ENCODE measurements at regions not wholly inside any gene's neighbourhood (a gene's known extent, or its start where the extent isn't known, plus 50 kb on each side); places are given as distances from the start of the nearest gene placed in this dataset.

DNA sequence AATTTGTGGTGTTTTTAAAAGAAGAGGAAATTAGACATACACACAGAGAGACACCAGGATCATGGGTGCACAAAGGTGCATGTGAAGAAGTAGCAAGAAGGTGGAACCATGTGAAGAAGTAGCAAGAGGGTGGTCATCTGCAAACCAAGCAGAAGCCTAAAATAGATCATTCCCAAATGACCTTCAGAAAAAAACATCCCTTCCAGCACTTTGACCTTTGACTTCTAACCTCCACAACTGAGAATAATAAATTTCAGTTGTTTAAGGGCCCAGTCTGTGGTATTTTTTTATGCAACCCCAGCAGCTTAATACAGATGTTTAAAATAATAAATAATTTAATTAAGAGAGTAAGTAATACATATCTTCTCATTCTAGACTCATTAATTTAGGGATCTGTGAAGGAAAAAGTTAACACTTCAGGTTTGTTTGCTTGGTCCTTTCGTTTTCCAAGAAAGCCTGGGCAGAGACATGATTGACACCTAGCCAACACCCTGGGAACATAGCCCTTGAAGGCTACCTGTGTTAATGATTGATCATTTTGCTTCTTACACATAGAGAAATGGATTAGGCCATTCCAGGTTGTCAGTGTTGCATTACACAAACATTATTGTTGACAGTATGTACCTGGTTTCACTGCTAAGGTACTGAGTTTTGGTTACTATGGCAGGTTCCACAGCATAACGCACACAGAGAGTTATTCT is 1331.2 kb upstream of the GBE1 start:
- no peak for DNase-seq (ENCODE audit: low read depth in 2 of 2)

DNA sequence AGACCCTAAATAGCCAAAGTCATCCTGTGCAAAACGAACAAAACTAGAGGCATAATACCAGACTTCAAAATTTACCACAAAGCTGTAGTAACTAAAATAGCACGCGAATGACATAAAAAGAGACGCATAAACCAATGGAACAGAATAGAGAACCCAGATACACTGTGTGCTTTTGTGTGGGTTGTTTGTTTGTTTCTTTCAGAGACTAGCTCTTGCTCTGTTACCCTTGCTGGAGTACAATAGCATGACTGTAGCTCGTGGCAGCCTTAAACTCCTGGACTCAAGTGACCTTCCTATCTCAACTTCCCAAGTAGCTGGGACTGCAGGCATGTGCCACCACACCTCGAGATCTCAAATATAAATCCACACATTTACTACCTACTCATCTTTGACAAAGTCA is 1314.6 kb upstream of the GBE1 start:
- no peak for DNase-seq (ENCODE audit: low read depth in 2 of 2)

DNA sequence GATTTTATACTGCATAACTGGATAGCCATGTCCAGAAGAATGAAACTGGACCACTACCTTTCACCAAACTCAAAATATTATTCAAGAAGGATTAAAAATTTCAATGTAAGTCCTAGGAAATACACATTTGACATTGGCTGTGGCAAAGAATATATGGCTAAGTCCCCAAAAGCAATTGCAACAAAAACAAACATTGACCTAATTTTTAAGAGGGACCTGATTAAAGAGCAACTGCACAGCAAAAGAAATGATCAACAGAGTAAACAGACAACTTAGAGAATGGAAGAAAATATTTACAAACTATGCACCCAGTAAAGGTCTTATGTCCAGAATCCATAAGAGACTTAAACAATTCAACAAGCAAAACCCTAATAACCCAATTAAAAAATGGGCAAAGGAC is 1313.0 kb upstream of the GBE1 start:
- no peak for DNase-seq (ENCODE audit: low read depth in 2 of 2)

DNA sequence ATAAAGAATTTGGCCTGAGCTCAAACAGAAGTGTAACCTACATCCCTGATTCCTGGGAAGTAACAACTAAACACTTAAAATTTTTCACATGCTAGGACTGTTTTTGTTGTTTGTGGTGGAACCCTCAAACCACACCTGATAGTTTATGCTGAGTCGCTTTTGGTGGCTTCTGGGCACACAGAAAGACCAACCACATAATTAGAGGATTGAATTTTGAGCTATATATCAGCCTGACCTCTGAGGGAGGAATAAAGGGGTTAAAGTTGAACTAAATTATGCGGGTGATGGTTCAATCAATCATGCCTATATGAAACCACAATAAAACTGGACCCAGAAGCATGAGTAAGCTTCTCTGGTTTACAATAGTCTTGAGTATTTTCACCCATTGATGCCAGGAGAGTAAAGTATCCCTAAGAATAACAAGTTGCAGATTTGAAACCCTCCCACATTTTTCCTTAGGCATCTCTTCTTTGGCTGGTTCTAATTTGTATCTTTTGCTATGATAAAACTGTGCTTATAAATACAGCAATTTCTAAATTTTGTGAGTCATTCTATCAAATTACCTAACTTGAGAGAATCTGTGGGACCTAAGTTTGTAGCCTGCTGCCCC is 1304.5 kb upstream of the GBE1 start:
- no peak for DNase-seq (ENCODE audit: low read depth in 2 of 2)

DNA sequence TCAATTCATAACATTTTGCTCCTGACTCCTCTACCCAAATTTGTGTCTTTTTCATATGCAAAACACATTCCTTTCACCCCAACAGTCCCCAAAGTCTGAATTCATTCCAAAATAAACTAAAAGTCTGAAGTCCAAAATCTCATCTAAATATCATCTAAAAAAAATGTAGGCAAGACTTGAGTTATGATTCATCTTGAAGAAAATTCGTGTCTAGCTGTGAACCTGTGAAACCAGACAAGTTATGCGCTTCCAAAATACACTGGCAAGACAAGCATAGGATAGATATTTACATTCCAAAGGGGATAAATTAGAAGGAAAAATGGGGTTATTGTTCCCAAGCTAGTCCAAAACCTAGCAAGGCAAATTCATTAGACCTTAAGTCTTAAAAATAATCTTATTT is 1302.0 kb upstream of the GBE1 start:
- no peak for DNase-seq (ENCODE audit: low read depth in 2 of 2)

DNA sequence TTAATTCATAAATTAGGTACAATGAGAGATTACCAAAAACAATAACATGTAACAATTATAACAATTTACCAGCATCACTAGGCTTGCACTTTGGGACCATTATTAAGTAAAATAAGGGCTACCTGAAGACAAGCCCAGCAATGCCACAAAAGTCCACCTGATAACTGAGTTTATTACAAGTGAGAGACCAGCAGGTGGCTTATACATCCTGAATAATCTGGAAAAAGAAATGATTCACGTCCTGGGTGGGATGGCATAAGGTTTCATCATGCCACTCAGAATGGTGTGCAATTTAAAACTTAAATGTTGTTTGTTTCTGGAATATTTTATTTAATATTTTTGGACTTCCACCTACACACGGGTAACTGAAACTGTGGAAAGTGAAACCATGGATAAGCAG is 1287.1 kb upstream of the GBE1 start:
- DNase-seq (ENCODE audit: low read depth in 2 of 2) = no peak

DNA sequence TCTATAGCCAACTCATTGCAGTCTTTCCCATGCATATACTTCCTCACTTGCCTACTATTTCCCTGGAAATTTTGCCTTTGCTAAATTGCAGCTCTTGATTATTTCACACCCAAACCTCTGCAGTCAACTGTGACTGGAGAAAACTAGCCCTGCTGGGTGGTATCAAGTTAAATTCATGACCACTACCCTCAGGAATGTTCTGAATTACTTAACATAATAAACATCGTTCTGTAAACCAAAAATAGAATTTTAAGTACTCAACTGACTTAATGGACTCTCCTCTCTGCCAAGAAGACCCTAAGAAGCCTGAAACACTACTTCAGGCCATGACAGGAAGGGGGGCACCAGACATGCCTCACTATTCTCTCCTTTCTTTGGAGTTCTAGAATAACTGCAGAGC is 1278.0 kb upstream of the GBE1 start:
- DNase-seq (ENCODE audit: low read depth in 2 of 2) = no peak

DNA sequence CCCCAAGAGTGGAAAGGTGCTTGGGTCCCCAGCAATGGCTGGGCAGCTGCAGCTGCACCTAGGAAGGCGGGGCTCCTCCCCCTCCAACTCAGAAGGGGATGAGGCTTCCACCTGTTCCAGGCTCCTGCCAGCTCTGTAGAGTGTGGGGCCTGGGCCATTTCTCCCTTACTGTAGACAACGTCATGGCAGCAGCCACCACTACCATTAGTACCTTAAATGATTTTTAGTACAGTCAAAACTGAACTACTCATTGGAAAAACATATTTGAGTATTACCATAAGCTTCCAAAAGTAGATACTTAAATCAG is 1274.2 kb upstream of the GBE1 start:
- DNase-seq (ENCODE audit: low read depth in 2 of 2) = no peak

DNA sequence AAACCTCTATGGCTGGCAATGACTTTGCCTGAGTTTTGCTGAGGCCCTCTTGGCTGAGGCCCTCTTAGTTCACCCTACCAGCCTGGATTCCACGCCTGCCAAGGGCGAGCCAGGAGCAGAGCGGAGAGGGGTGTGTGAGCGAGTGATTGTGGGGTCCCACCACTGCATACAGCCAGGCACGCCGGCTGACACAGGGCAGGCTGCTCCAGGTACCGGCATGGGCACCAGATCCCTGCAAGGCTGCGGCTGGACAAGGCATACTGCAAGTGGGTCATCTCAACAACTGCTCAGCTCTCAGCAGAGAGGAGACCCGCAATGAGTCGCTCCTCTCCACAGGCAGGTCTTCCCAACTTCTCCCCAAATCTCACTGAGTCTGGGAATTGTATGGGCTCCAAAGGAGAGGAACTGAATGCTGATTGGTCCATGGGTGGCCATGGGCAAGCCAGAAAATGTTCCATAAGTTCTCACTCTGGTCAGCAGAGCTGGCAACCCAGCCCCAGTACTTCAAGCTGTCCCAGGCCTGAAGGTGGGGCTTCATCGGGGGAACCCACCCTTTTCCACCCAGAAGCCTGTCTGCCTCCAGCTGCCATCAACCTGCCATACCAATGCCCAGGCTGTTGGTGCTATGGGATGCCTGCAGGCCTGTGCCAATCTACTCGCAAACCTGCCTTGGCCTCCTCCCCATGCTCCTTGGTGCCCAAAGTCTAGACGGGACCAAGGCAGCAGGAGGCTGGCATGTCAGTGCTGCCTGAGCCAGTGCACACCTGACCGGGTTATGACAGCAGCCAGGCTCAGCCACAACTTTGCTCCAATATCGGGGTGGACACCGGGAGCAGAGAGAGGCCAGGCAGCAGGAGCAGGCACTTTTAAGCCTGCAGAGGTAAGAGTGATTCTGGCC is 1273.6 kb upstream of the GBE1 start:
- DNase-seq (ENCODE audit: low read depth in 2 of 2) = no peak

DNA sequence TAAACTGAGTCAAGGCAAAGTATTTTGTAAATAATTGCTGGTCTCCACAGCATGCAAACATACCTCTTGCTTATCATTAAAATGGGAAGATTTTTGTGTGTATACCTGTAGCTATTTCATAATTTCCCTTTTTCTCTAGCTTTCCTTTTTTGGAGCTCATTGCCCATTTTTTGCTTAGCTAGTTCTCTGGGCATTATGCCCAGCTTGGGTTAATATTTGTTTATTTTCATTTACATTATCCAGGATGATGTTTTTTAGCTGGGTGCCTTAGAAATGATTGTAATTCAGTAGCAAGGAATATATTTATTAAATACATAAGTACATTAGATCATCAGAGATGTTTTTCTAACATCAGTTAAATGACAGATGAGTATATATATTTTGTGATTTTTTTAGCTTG is 1271.7 kb upstream of the GBE1 start:
- no peak for DNase-seq (ENCODE audit: low read depth in 2 of 2)

DNA sequence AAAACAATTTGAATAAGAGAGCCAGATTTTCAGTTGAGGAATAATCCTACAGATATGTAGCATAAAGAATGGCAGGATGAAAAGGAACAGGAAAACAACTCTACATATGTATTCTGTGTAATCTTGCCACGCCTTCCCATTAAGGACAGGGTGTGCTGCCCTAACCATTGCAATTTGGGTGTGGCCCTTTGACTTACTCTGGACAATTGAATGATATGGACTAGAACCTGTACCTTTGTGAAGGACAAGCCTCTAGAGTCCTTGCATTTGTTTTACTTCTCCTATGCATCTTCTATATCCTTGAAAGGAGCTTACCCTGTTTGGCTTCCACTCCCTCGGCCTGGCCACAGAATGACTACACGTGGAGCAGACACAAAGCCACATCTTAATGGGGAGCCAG is 1261.6 kb upstream of the GBE1 start:
- no peak for DNase-seq (ENCODE audit: low read depth in 2 of 2)

DNA sequence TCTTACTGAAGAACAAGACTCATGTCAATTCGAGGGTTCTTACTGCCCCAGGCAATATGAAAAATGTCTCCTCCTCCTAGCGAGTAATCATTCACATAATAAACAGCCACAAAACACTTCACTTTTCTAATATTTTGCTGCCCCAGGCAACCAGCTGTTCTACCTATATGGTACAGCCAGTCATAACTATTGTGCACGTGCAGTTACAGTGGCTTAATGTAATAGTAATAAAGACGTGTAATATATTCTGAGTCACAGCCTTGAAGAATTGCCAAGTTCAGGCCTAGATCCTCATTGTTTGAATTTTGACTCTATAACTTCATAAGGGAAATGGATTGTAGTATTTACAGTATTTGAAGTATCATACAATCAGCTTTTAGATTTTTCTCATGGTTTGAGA is 1250.0 kb upstream of the GBE1 start:
- DNase-seq (ENCODE audit: low read depth in 2 of 2) = no peak

DNA sequence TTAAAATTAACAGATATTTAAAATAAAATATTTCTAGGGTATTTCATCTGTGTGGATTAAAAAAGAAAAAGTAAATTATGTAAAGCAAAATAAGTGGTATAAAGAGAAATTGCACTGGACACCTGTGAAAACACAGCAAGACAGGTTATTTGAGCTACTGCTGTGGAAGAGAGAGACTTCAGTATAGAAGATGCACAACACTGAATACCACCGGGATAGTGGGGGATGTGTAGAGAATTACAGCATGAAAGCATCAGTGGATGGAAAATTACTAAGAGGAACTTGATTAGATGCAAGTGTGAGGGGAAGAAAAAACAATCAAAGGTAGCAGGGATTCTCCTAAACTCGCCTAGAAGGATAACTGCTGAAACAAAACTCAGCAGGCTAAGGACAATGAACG is 1242.5 kb upstream of the GBE1 start:
- DNase-seq (ENCODE audit: low read depth in 2 of 2) = no peak

DNA sequence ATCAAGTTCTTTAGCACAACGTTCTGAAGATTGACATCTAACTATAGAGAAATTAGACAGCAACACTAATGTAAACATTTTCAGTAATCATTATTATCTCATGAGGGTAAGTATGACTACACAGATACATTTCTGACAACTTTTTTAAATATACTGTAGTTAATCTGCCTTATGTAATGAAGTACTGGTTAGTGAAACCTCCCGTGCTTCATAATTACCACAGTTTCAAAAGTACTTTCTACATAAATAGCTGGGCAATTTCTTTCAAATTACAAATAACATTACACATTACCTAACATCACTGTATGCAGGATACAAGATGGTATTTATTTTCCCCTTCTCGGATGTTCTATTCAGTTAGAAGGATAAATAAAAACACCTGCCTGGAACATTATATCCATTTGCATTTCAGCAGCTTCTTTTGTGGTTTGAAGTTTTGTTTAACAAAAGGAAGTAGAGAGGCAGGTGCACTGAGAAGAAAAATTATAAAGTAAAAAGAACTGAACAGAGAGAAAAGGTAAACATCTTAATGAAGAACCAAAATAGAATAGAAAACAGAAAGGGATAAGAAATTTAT is 1241.5 kb upstream of the GBE1 start:
- DNase-seq (ENCODE audit: low read depth in 2 of 2) = no peak

DNA sequence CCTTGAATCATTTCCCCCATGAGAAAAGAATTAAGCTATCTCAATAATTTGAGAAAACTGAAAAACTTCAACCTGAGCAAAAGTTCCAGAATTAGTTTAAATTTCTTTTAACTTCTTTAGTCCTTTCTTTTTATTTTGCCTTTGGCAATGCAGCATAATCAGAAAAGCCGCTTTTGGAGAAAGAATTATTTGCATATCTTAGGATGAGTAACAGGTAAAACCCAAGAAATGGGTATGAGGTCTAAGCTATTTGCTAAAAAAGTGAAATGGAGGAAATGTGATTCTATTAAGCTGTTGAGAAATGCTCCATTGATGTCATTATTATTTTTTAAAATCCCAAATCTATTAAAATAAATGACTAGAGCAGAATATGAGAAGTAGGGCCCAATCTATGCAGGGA is 1238.3 kb upstream of the GBE1 start:
- no peak for DNase-seq (ENCODE audit: low read depth in 2 of 2)

DNA sequence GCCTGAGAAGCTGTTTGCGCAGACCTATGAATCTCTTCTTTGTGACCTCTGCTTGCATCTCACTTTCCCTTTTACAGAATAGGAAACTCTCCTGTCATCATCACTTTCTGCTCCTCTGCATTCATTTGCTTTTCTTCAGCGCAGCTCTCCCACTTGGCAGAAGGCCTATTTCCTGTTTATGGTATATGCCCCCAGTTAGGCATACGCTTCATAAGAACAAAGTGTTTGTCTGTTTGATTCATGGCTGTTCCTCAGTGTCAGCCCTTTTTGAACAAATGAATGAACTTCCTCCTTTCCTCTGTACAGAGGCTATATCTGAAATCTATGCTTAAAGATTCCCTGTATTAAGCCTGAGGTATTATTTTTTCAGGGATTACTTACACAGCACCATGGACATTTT is 1216.9 kb upstream of the GBE1 start:
- DNase-seq (ENCODE audit: low read depth in 2 of 2) = no peak

DNA sequence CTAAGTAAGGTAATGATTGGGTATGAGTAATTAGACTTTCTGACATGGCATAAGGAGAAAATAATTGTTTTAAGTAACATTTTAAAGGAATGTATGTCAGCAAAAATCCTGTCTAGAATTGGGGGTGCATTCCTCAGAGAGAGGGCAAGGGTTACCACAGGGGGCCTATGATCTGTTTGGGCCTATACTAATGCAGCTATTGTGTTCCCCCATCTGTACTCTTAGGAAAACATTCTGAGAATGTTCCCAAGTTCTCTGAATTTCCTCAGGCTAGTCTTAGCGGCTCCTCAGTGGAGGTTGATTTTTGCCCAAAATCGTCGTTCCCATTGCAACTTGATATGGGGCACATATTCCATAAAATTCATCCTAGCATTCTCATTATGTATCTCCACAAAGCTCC is 1216.4 kb upstream of the GBE1 start:
- no peak for DNase-seq (ENCODE audit: low read depth in 2 of 2)

DNA sequence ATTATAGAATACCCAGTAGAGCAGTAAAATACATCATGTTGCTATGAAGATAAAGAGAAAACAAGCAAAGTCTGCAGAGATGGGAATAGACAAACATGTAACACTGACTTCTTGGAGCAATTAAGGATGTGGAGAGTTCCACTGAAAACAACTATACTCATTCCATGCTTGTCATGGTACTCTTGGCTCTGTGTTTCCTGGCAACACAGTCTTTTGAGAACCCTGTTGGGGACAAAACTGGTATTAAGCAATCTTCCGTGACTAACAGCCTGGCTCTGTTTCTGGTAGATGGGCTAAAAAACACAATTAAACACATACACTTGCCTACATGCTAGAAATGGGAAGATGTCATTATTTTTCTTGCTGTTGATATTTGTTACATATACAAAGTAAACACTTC is 1212.3 kb upstream of the GBE1 start:
- DNase-seq (ENCODE audit: low read depth in 2 of 2) = no peak

DNA sequence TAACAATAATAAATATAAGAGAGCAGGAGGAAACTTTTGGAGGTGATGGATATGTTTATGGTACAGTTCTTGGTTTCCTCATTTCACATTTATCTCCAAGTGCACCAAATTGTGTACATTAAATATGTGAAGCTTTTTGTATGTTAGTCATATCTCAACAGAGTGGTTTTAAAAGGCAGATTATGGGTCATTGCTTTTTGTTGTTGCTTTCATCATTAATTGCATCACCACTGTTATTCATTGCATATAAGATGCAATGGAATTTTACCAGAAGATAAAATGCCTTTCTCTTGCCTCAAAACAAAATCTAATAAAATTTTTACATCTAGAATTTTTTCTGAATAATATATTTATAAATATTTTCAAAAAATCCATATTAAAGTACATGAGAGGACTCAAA is 1198.9 kb upstream of the GBE1 start:
- DNase-seq (ENCODE audit: low read depth in 2 of 2) = no peak

DNA sequence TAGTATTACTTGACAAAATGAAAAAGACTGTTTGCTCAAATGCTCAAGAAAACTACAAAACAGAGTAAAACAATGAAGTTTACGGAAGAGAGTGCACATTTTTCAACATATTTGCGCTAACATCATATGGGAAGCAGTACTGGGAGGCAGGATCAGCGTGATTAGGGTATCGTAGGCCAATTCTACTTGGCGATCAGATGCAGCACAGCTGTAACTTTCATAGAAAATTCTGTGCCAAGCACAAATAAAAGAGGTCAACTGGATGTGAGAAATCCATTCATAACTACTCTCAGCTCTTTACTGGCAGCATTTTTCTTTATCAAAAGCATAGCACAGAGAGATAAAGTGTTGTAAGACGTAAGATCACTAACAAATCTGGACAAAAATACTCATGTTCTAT is 1196.3 kb upstream of the GBE1 start:
- DNase-seq (ENCODE audit: low read depth in 2 of 2) = no peak

DNA sequence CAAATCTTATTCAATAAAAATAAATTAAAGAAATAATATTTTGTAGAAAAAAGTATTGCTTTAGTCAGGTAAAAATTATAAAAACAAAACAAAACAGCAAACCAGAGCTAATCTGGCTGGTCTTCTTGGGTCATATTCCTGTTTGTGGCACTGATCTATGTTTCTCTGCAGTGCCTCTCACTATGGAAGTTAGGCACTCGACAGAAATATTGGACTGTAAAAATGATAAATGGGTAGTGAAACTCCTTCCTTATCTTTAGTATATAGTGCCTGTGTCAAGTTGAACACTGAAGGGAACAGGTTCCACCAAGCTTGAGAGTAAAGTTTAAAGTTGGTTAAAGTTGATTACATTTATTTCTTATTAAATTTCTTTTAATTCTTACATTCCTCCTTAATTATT is 1195.6 kb upstream of the GBE1 start:
- no peak for DNase-seq (ENCODE audit: low read depth in 2 of 2)

DNA sequence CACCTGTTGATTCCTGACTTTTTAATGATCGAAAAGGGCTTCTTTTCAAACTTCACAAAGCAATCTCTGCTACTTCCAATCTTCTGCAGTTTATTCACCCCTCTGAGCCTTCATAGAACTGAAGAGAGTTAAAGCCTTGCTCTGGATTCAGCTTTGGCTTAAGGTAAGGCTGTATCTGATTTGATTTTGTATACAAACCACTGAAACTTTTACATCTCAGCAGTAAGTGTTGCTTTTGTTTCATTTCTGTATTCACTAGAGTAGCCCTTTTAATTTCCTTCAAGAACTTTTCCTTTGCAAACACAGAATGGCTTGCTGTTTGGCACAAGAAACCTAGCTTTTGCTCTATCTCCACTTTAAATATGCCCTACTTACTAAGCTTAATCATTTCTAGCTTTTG is 1193.0 kb upstream of the GBE1 start:
- DNase-seq (ENCODE audit: low read depth in 2 of 2) = no peak

DNA sequence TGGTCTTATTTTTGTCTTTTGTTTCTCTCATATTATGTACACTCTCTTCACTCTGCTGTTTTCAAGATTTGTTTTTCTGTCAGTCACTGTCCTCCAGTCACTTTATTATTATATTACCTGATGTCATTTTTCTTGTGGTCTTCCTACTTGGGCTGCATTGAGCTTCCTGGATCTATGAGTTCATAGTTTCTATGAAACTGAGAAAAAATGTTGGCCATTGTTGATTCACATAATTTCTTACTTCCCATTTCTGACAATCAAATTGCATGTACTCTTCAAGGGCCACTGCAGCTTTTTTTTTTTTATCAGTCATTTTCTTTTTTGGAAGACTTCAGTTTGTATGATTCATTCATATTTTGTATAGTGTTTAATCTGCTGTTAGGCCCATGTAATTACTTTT is 1180.6 kb upstream of the GBE1 start:
- DNase-seq (ENCODE audit: low read depth in 2 of 2) = no peak

Data from stimulated activated CD8-positive, alpha-beta memory T cell treated with anti-CD3 and anti-CD28 coated beads, Interleukin-15, amount 100 ng/mL, for 48 hours (primary cell).